Gastroesophageal sphincter (tissue), 4 donors: ENCODE measurements at regions not wholly inside any gene's neighbourhood (a gene's known extent, or its start where the extent isn't known, plus 50 kb on each side); places are given as distances from the start of the nearest gene placed in this dataset.
A peak's percentile ranks its signal among the peaks of the same experiment; 100 is the strongest.

Experiments used
- ATAC-seq: fragments of 150-250 bp; one replicate; pipeline ENCODE4 v1.9.1; 2016; ENCODE audit warnings: mild to moderate bottlenecking, moderate library complexity
- H3K27ac ChIP-seq, 4 donors: fragments of 200-600 bp; sonication (generic) in 3 of 4; 1 replicate in 3 of 4; 2 replicates in 1 of 4; pipeline ENCODE4 v1.5.1; 2016 to 2019
- H3K27me3 ChIP-seq: fragments of 200-600 bp; sonication (generic); one replicate; pipeline ENCODE4 v1.5.1; 2019
- H3K36me3 ChIP-seq, 2 donors: fragments of 200-600 bp; sonication (generic); one replicate each; pipeline ENCODE4 v1.5.1; 2019; ENCODE audit warnings: control low read depth in 1 of 2
- H3K4me1 ChIP-seq, 3 donors: fragments of 200-600 bp; sonication (generic); 1 replicate in 2 of 3; 2 replicates in 1 of 3; pipeline ENCODE4 v1.5.1; 2016 to 2019; ENCODE audit warnings: control low read depth in 2 of 3
- H3K4me3 ChIP-seq, 2 donors: fragments of 200-600 bp; sonication (generic); one replicate each; pipeline ENCODE4 v1.5.1; 2019; ENCODE audit warnings: mild to moderate bottlenecking in 1 of 2, moderate library complexity in 1 of 2
- H3K9me3 ChIP-seq, 3 donors: fragments of 200-600 bp; sonication (generic); one replicate each; pipeline ENCODE4 v1.5.1; 2017 to 2019; ENCODE audit warnings: control low read depth in 2 of 3
- EP300 ChIP-seq: sonication (generic); formaldehyde crosslinking; IDR thresholded peaks from one replicate; pipeline ENCODE4 v1.6.1; 2017; ENCODE audit warnings: antibody characterized with exemption, mild to moderate bottlenecking
- POLR2A ChIP-seq, 2 donors: fragments of 450-650 bp; IDR thresholded peaks; one replicate each; pipeline ENCODE4 v1.6.1; 2017; ENCODE audit warnings: antibody characterized with exemption in 2 of 2, mild to moderate bottlenecking in 2 of 2, moderate library complexity in 1 of 2
- POLR2AphosphoS5 ChIP-seq: sonication (generic); formaldehyde crosslinking; IDR thresholded peaks from one replicate; pipeline ENCODE4 v1.6.1; 2017; ENCODE audit warnings: antibody characterized with exemption
- WGBS, 2 donors: methylation state at CpG; one replicate each; pipeline ENCODE4 v1.1.5; 2018; ENCODE audit warnings: low coverage in 1 of 2; 5-methylcytosine and 5-hydroxymethylcytosine counted together
- TF ChIP-seq, protein P1 (sequence below), 4 experiments: fragments of 200-600 bp in 2 of 4; fragments of 450-650 bp in 2 of 4; sonication (generic) in 1 of 4; IDR thresholded peaks; one replicate each; pipeline ENCODE4 v1.5.1; 2017 to 2019; ENCODE audit warnings: antibody characterized with exemption in 4 of 4, mild to moderate bottlenecking in 2 of 4, moderate library complexity in 2 of 4

GRCh38 chr3:28711293-28711692 is 362.7 kb upstream of the AZI2 start:
- Histone ChIP-seq H3K9me3 (no peaks in the 10 kb centered on the region), H3K4me3 (no peak overlapping the region), H3K36me3 (no peaks in the 10 kb centered on the region), H3K27me3 (no peaks in the 10 kb centered on the region), H3K27ac (no peak overlapping the region), H3K4me1 (no peaks in the 10 kb centered on the region)
- WGBS, 2 donors = 69 to 80% methylated on average over 2 of the region's 2 CpGs
- no peak for ATAC-seq
- TF ChIP-seq EP300 (no peak), POLR2AphosphoS5 (no peak), POLR2A (IDR thresholded peaks at IDR 0.05) (no peak)
- TF ChIP-seq, protein P1, sequence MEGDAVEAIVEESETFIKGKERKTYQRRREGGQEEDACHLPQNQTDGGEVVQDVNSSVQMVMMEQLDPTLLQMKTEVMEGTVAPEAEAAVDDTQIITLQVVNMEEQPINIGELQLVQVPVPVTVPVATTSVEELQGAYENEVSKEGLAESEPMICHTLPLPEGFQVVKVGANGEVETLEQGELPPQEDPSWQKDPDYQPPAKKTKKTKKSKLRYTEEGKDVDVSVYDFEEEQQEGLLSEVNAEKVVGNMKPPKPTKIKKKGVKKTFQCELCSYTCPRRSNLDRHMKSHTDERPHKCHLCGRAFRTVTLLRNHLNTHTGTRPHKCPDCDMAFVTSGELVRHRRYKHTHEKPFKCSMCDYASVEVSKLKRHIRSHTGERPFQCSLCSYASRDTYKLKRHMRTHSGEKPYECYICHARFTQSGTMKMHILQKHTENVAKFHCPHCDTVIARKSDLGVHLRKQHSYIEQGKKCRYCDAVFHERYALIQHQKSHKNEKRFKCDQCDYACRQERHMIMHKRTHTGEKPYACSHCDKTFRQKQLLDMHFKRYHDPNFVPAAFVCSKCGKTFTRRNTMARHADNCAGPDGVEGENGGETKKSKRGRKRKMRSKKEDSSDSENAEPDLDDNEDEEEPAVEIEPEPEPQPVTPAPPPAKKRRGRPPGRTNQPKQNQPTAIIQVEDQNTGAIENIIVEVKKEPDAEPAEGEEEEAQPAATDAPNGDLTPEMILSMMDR (IDR thresholded peaks at IDR 0.05) = no peak

GRCh38 chr3:28716939-28717338 is 368.3 kb upstream of the AZI2 start:
- no peak overlapping the region for H3K27ac ChIP-seq
- no peak for TF ChIP-seq POLR2AphosphoS5
- no peak for TF ChIP-seq POLR2A (IDR thresholded peaks at IDR 0.05)
- no peak for TF ChIP-seq EP300
- TF ChIP-seq, protein P1 (IDR thresholded peaks at IDR 0.05) = no peak
- no peaks in the 10 kb centered on the region for H3K27me3 ChIP-seq
- H3K36me3 ChIP-seq = no peaks in the 10 kb centered on the region
- no peaks in the 10 kb centered on the region for H3K9me3 ChIP-seq
- no peak for ATAC-seq
- 74 to 79% methylated on average over 4 of the region's 4 CpGs for WGBS, 2 donors
- no peak overlapping the region for H3K4me3 ChIP-seq
- H3K4me1 ChIP-seq = no peaks in the 10 kb centered on the region

DNA sequence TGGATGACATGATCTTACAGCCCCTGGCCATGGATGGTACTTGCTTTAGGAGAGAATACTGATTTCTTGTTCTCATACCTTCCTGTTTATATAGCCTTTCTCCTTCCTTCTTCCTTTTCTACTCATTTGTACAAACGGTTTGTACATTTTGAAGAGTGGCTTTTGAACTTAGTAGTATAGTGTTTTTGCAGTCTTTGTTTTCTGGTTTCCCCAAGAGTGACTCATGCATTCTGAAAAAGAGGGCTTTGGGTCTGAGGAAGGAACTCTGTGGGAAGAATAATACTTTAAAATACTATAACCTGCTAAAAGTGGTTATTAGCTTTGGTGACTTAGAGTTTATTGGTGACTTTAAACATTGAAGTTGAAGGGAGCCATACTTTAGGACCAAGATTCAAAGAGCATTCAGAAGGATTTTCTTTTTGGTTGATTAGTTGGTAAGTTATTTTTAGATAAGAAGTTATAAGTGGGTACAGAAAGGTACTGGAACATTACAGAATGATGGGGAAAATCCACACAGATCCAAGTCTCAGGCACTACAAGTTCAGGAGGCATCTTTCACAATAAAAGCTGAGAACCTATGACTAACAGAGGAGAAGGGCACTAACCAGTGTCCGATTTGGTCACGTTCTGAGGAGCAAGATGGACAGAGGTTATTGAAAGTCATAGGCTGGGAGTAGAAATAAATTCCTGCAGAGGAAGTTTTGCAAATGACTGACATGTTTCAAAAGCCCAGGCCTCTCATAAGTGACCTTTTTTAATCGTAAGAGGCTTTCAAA is 369.6 kb upstream of the AZI2 start:
- 47 to 65% methylated on average over 2 to 4 of the region's 4 CpGs for WGBS, 2 donors
- no peaks in the 10 kb centered on the region for H3K27me3 ChIP-seq
- no peaks in the 10 kb centered on the region for H3K9me3 ChIP-seq
- TF ChIP-seq POLR2A (IDR thresholded peaks at IDR 0.05) = no peak
- TF ChIP-seq EP300 = no peak
- TF ChIP-seq POLR2AphosphoS5 = no peak
- TF ChIP-seq, protein P1 (IDR thresholded peaks at IDR 0.05) = no peak
- no peak for ATAC-seq
- no peaks in the 10 kb centered on the region for H3K4me1 ChIP-seq
- no peak overlapping the region for H3K27ac ChIP-seq
- H3K4me3 ChIP-seq = no peak overlapping the region
- no peaks in the 10 kb centered on the region for H3K36me3 ChIP-seq

DNA sequence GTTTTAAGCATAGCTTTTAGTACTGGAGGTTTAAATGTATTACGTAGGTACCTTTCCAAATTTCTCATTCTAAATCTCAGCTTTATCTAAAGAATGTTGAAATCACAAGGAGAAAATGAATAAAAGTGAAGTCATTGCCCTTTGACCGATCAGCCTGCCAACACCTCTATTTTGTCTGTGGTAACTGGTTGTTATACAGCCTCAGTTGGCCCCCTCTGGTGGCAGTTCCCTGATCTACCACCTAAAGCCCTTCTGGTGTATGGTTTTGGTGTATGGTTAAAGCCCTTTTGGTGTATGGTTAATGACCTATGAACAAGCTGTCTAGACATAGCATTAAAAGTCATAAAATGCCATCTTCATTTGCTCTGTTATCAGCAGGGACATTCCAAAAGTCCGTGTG is 378.2 kb upstream of the AZI2 start:
- no peak overlapping the region for H3K27ac ChIP-seq
- TF ChIP-seq EP300 = no peak
- TF ChIP-seq, protein P1 (IDR thresholded peaks at IDR 0.05) = peak in 2 of 4 experiments; percentile 22 to 44
- H3K4me1 ChIP-seq = peaks cover 0 to 10% (median 0%) of the 10 kb centered on the region in 3 donors
- ATAC-seq = no peak
- WGBS, 2 donors = 38 to 61% methylated on average over 3 of the region's 3 CpGs
- no peaks in the 10 kb centered on the region for H3K36me3 ChIP-seq
- no peaks in the 10 kb centered on the region for H3K9me3 ChIP-seq
- H3K27me3 ChIP-seq = no peaks in the 10 kb centered on the region
- no peak overlapping the region for H3K4me3 ChIP-seq

DNA sequence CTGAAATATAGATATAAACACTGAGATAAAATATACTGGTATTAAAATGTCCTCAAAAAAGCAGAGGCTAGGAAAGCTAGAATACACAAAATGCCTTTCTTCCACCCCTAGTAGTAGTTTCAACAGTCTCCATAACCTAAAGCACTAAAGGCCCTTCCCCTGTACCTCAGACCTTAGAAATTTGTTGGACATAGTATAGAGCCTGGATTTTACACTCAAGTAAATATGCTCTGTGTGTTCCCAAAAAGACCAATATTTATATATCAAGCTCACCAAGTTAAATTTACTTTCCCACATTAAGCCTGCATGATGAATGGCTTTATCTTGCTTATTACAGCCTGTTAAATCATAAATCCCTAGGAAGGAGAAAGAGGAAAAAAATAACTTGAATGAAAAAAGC is 378.7 kb upstream of the AZI2 start:
- H3K36me3 ChIP-seq = no peaks in the 10 kb centered on the region
- H3K4me3 ChIP-seq = no peak overlapping the region
- peaks cover 0 to 10% (median 0%) of the 10 kb centered on the region in 3 donors for H3K4me1 ChIP-seq
- no peak overlapping the region for H3K27ac ChIP-seq
- H3K27me3 ChIP-seq = no peaks in the 10 kb centered on the region
- no peaks in the 10 kb centered on the region for H3K9me3 ChIP-seq
- no peak for ATAC-seq
- no peak for TF ChIP-seq POLR2AphosphoS5
- TF ChIP-seq EP300 = no peak
- TF ChIP-seq, protein P1 (IDR thresholded peaks at IDR 0.05) = no peak
- TF ChIP-seq POLR2A (IDR thresholded peaks at IDR 0.05) = no peak
